ENCODE measurements at regions not wholly inside any gene's neighbourhood (a gene's known extent, or its start where the extent isn't known, plus 50 kb on each side); places are given as distances from the start of the nearest gene placed in this dataset.

GRCh38 chr4:29326004-29326403, 1394.2 kb upstream of the PCDH7 start:
- no peak for TF ChIP-seq REST (IDR thresholded peaks at IDR 0.05; ENCODE audit: insufficient replicate concordance, low read depth)
- no peak for TF ChIP-seq CTCF (IDR thresholded peaks at IDR 0.05; ENCODE audit: insufficient read depth, low read length)
- TF ChIP-seq GABPA (IDR thresholded peaks at IDR 0.05; ENCODE audit: low read depth) = no peak
- TF ChIP-seq SPI1 (IDR thresholded peaks at IDR 0.05; ENCODE audit: borderline replicate concordance, low read depth) = no peak
- TF ChIP-seq POLR2AphosphoS5 (IDR thresholded peaks at IDR 0.05; ENCODE audit: low read depth) = no peak
- no peak overlapping the region for H3K27ac ChIP-seq (replicated peaks)
- no peak overlapping the region for H3K4me3 ChIP-seq (replicated peaks; ENCODE audit: insufficient read depth, low read length)
- DNase-seq (ENCODE audit: low read depth in 1 of 2, low spot score in 1 of 2) = no peak
- H3K27me3 ChIP-seq (ENCODE audit: insufficient read depth, poor library complexity, severe bottlenecking) = no peaks in the 10 kb centered on the region

- Histone ChIP-seq H3K4me3 (replicated peaks; ENCODE audit: insufficient read depth, low read length) (no peak overlapping the region), H3K27ac (replicated peaks) (no peak overlapping the region), H3K27me3 (ENCODE audit: insufficient read depth, poor library complexity, severe bottlenecking) (no peaks in the 10 kb centered on the region)
- no peak for DNase-seq (ENCODE audit: low read depth in 1 of 2, low spot score in 1 of 2)
- TF ChIP-seq REST (IDR thresholded peaks at IDR 0.05; ENCODE audit: insufficient replicate concordance, low read depth) = no peak
- TF ChIP-seq SPI1 (IDR thresholded peaks at IDR 0.05; ENCODE audit: borderline replicate concordance, low read depth) = no peak
Measured at GRCh38 chr4:29326816-29327215, 1393.4 kb upstream of the PCDH7 start.

GRCh38 chr4:29336861-29337260, 1383.3 kb upstream of the PCDH7 start:
- H3K4me3 ChIP-seq (replicated peaks; ENCODE audit: insufficient read depth, low read length) = no peak overlapping the region
- H3K27ac ChIP-seq (replicated peaks) = no peak overlapping the region
- H3K27me3 ChIP-seq (ENCODE audit: insufficient read depth, poor library complexity, severe bottlenecking) = no peaks in the 10 kb centered on the region
- TF ChIP-seq CTCF (IDR thresholded peaks at IDR 0.05; ENCODE audit: insufficient read depth, low read length) = no peak
- TF ChIP-seq POLR2AphosphoS5 (IDR thresholded peaks at IDR 0.05; ENCODE audit: low read depth) = no peak
- TF ChIP-seq REST (IDR thresholded peaks at IDR 0.05; ENCODE audit: insufficient replicate concordance, low read depth) = no peak
- TF ChIP-seq SPI1 (IDR thresholded peaks at IDR 0.05; ENCODE audit: borderline replicate concordance, low read depth) = no peak
- TF ChIP-seq GABPA (IDR thresholded peaks at IDR 0.05; ENCODE audit: low read depth) = no peak
- DNase-seq (ENCODE audit: low read depth in 1 of 2, low spot score in 1 of 2) = no peak

GRCh38 chr4:29372971-29373370, 1347.2 kb upstream of the PCDH7 start:
- no peak for DNase-seq (ENCODE audit: low read depth in 1 of 2, low spot score in 1 of 2)
- Histone ChIP-seq H3K27ac (replicated peaks) (no peak overlapping the region), H3K4me3 (replicated peaks; ENCODE audit: insufficient read depth, low read length) (no peak overlapping the region), H3K27me3 (ENCODE audit: insufficient read depth, poor library complexity, severe bottlenecking) (no peaks in the 10 kb centered on the region)
- no peak for TF ChIP-seq REST (IDR thresholded peaks at IDR 0.05; ENCODE audit: insufficient replicate concordance, low read depth)
- TF ChIP-seq CTCF (IDR thresholded peaks at IDR 0.05; ENCODE audit: insufficient read depth, low read length) = no peak
- no peak for TF ChIP-seq POLR2AphosphoS5 (IDR thresholded peaks at IDR 0.05; ENCODE audit: low read depth)
- TF ChIP-seq SPI1 (IDR thresholded peaks at IDR 0.05; ENCODE audit: borderline replicate concordance, low read depth) = no peak
- no peak for TF ChIP-seq GABPA (IDR thresholded peaks at IDR 0.05; ENCODE audit: low read depth)

Data from HL-60 (cell line).